GM19397 (cell line): ENCODE measurements at regions not wholly inside any gene's neighbourhood (a gene's known extent, or its start where the extent isn't known, plus 50 kb on each side); places are given as distances from the start of the nearest gene placed in this dataset.

Source experiments
- ATAC-seq: cut with Tn5 transposase; IDR thresholded peaks from one replicate; pipeline ENCODE4 v1.9.1; 2021; ENCODE audit warnings: mild to moderate bottlenecking, moderate library complexity; ENCODE audit not compliant: unreplicated experiment

- no peak for ATAC-seq
Observed at GRCh38 chr1:8093221-8093980, 67.3 kb upstream of the ERRFI1 start.

GRCh38 chr1:8092657-8093056, 66.5 kb upstream of the ERRFI1 start:
- no peak for ATAC-seq

- ATAC-seq, result no peak
Observed at GRCh38 chr1:8091691-8092090, 65.6 kb upstream of the ERRFI1 start.

GRCh38 chr1:8090241-8090702, 64.2 kb upstream of the ERRFI1 start:
- ATAC-seq, result no peak

GRCh38 chr1:8089535-8090228, 63.6 kb upstream of the ERRFI1 start:
- no peak for ATAC-seq

- no peak for ATAC-seq
Observed at GRCh38 chr1:8086055-8086454, 59.9 kb upstream of the ERRFI1 start.

GRCh38 chr1:8084913-8085312, 58.8 kb upstream of the ERRFI1 start:
- ATAC-seq, result no peak

GRCh38 chr1:8083739-8084484, 57.8 kb upstream of the ERRFI1 start:
- ATAC-seq, result no peak

GRCh38 chr1:8082945-8083344, 56.8 kb upstream of the ERRFI1 start:
- no peak for ATAC-seq

GRCh38 chr1:8078176-8078671, 52.1 kb upstream of the ERRFI1 start:
- ATAC-seq, result no peak

- no peak for ATAC-seq
Observed at GRCh38 chr1:8077602-8078001, 51.5 kb upstream of the ERRFI1 start.

GRCh38 chr1:8077120-8077573, 51.0 kb upstream of the ERRFI1 start:
- ATAC-seq, result no peak

- ATAC-seq, result no peak
Observed at GRCh38 chr1:8076176-8076575, 50.1 kb upstream of the ERRFI1 start.
